Right kidney (tissue), 1 donor: ENCODE measurements at regions not wholly inside any gene's neighbourhood (a gene's known extent, or its start where the extent isn't known, plus 50 kb on each side); places are given as distances from the start of the nearest gene placed in this dataset.
"Not testable (repeated sequence)": the region's sequence is repeated elsewhere in the genome, so short reads cannot be mapped to it uniquely, and the experiment has no call there.

Source experiments
- DNase-seq: peaks from one replicate; pipeline ENCODE4 v3.0.0-alpha.2; 2016

DNA sequence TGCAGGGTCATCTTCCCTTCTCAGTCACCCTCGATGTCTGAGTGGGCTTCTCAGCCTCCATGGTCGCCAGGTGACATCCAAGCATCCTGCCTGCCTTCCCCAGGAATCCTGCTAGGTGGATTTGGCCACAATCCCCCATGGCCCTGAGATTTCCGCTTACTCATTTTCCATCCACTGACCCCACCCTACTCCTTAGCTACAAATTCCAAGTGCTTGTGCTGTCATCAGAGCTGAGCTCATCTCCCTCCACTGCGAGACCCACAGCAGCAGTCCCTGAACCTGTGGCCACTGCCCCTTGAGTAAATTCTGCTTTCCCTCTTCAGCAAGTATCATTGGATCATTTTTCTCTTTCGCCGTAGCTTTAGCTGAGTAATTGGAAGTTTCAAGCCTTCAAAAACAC, 90.5 kb upstream of the ANKRD10 start:
- no peak for DNase-seq

DNA sequence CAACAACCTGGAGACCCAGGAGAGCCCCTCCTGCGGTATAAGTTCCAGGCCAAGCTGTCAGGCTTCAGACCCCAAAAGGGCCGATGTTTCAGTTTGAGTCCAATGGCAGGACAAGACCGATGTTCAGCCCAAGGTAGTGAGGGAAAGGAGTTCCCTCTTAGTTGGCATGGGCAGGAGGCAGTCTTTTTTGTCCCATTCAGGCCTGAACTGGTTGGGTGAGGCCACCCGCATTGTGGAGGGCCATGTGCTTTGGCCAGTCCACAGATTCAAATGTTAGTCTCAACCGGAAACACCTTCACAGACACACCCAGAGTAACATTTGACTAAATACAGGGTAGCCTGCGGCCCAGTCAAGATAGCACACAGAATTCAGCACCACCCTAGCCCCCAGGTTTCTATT, 89.6 kb upstream of the ANKRD10 start:
- DNase-seq, result no peak

- no peak for DNase-seq
Measured at GRCh38 chr13:111001636-111002035, 86.8 kb upstream of the ANKRD10 start.

- DNase-seq, result no peak
Measured at GRCh38 chr13:110993788-110994187, 78.9 kb upstream of the ANKRD10 start.

- no peak for DNase-seq
Measured at GRCh38 chr13:110991991-110992508, 77.2 kb upstream of the ANKRD10 start.

DNA sequence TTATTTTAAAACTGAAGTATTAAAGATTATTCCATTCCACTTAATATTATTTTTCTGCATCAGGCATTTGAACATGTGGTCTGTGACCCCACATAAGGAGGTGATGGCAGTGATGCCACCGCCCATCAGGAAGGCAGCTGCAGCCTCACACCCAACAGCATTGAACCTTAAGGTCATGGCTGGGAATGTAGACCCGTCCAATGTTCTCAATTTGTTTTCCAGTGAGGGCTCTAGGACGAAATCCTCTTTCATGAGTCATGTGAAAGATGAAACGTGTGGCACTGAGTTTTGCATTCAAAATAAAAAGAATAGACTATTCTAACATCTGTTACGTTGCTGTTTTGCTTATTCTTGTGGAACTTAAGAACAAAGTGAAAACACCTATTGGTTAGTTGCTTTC, 74.5 kb upstream of the ANKRD10 start:
- no peak for DNase-seq

- no peak for DNase-seq
Measured at GRCh38 chr13:110985541-110985940, 70.7 kb upstream of the ANKRD10 start.

- no peak for DNase-seq
Measured at GRCh38 chr13:110984798-110985197, 69.9 kb upstream of the ANKRD10 start.

DNA sequence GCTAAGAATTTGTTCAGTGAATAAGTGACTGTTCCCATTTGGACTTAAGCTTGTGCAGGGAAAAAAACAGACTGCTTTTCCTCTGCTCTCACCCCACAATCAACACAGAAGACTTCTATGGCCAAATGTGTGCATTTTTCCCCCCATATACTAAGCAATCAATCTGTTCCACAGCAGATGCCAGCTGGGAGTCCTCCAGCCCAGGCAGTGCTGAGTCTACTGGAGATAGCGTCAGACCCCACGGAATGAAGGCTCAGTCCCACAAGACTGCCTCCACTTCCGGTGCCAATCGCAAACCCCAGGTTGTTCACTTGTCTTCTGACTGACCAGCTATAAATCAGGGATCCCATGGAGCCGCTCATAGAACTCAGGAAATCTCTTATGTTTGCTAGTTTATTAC, 69.5 kb upstream of the ANKRD10 start:
- DNase-seq, result no peak

DNA sequence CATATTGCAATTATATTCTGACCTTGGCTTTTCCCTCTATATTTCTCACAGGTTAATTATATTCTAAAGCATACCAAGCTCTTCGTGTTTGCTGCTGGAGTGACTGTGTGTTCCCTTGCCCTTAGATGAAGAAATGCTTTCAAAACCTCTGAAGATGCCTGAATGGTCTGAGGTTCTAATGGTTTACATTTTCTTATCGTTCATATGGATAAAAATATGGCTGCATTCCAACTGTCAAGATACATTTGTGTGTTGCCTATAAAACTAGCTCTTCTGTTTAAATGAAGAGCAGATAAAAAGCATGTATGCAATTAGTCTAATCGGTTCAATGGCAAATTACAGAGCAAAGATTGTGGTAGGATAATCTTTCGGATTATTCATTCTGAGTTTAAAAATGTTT, 68.4 kb upstream of the ANKRD10 start:
- DNase-seq, result no peak

DNA sequence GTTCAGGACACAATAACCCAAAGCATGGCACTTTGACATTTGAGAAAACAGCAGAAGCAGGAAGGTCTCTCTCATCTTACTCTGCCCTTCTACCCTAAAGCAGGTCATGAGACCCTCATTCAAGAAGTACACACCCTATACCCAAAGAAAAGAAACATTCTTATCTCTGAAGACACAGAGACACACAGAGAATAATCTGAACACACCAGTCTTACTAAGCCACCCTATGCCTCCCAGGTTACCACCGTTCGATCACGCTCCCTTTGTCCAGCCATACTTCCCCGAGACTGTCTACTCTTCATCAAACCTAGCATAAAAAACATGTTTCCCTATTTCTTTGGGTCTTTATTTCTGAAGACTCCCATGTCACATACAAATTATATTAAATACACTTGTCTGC, 66.5 kb upstream of the ANKRD10 start:
- DNase-seq, result no peak

- DNase-seq, result no peak
Measured at GRCh38 chr13:110980921-110981320, 66.1 kb upstream of the ANKRD10 start.

DNA sequence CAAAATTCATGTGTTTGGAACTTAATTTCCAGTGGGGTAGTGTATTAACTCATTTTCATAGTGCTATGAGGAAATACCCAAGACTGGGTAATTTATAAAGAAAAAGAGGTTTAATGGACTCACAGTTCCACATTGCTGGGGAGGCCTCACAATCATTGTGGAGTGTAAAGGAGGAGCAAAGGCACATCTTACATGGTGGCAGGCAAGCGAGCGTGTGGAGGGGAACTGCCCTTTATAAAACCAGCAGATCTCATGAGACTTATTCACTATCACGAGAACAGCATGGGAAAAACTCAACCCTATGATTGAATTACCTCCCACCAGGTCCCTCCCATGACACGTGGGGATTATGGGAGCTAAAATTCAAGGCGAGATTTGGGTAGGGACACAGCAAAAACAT, 64.3 kb upstream of the ANKRD10 start:
- not testable (repeated sequence) for DNase-seq

GRCh38 chr13:110978390-110978789, 63.5 kb upstream of the ANKRD10 start:
- DNase-seq, result no peak

- DNase-seq, result no peak
Measured at GRCh38 chr13:110976785-110977184, 61.9 kb upstream of the ANKRD10 start.

- DNase-seq, result no peak
Measured at GRCh38 chr13:110973007-110973700, 58.3 kb upstream of the ANKRD10 start.

- DNase-seq, result no peak
Measured at GRCh38 chr13:110971486-110971885, 56.6 kb upstream of the ANKRD10 start.

GRCh38 chr13:110967156-110967855, 52.4 kb upstream of the ANKRD10 start:
- not testable (repeated sequence) for DNase-seq

- DNase-seq, result no peak
Measured at GRCh38 chr13:110965755-110966134, 50.9 kb upstream of the ANKRD10 start.

- DNase-seq, result no peak
Measured at GRCh38 chr13:110965038-110965754, 50.3 kb upstream of the ANKRD10 start.
